HG02610 (cell line): ENCODE measurements at regions not wholly inside any gene's neighbourhood (a gene's known extent, or its start where the extent isn't known, plus 50 kb on each side); places are given as distances from the start of the nearest gene placed in this dataset.

Experiments
- ATAC-seq: cut with Tn5 transposase; IDR thresholded peaks from one replicate; pipeline ENCODE4 v1.9.1; 2021; ENCODE audit warnings: mild to moderate bottlenecking, moderate library complexity; ENCODE audit not compliant: unreplicated experiment

DNA sequence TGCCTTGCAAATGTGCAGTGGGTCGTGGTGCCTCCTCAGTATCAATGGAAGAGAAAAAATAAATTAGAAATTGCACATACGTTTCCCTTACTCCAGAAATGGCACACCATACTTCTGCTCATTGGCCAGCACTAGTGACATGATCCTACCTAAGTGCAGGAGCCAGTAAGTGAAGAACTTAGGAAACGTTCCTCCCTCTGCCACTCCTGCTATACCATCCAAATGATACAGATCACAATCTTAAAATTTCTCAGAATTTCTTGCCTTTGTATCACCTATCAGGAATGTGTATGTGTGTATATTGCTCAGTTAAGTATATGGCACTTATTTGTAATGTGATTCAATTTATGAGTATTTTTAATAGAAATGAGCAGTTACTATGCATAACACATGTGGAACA is 237.0 kb upstream of the UBE2E3 start:
- no peak for ATAC-seq

DNA sequence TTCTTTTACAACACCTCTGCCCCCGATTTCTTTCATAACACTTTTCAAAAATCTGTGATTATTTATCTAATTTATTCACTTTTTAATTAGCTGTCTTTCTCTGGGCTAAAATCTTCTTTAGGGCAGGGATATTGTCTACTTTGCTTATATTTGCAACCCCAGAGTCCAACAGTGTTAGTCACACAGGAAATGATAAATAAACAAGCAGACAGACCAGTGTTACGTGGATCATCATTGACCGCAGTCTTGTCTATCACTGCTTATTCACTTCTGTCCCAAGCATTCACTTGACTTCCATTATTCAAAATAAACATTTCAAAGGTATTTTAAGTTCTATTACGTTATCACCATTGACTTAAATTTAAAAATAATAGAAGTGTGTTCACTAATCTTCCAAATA is 237.6 kb upstream of the UBE2E3 start:
- no peak for ATAC-seq

DNA sequence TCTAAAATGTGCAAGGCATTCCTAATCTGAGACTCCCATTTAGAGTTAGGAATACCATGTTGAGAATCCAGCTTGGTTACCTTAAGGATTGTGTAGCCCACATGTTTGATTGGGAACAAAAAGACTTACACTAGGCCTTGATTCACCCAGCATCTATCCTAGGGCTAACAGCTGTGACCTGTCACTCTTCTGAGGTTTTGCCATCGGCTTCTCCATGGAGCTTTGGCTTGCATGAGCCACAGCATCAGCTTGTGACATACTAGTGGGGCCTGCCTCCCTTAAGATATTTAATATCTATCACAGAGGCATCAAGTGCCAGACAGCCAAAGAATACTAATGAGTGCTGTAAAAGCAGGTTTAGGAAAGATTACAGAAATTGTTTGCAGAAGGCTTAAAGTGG is 241.3 kb upstream of the UBE2E3 start:
- ATAC-seq, result no peak

DNA sequence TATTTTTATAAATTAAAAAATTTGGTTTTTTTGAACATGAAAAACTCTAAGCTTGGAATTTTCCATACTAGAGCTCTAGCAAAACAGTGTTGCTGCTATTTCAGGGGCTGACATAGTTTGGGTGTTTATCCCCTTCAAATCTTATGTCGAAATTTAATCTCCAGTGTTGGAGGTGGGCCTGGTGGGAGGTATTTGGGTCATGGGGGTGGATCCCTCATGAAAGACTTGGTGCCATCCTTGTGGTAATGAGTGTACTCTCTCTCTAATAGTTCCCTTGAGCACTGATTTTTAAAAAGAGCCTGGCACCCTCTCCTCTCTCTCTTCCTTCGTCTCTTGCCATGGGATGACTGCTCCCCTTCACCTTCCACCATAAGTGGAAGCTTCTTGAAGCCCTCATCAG is 244.6 kb upstream of the UBE2E3 start:
- no peak for ATAC-seq

DNA sequence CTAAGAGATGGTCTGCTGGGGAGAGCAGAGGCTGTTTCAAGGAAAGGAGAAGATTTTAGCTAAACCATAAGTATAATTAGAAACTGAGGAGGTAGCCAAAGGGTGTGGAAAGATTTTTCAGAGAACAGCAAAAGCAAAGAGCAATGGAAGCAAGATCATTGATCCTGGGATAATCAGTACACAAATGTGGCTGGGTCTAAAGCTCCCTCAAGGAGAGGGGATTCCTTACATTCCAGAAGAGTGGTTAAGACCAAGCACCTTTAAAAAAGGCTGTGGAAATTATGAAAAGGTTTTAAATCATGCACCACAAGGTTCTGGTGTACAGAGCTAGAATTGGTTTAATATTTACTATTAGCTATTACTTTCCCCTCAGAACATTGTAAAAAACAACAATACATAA is 246.0 kb upstream of the UBE2E3 start:
- ATAC-seq, result no peak

DNA sequence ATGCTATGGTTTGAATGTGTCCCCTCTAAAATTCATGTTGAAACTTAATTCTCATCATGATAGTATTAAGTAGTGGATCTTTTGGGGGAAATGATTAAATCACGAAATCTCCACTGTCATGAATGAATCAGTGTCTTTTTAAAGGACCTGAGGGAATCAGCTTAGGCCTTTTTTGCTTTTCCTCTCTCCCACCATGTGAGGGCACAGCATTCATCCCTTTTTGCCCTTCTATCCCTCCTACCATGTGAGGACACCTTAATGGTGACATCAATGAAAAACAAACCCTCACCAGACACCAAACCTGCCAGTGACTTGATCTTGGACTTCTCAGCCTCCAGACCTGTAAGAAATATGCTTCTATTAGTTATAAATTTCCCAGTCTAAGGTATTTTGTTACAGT is 247.1 kb upstream of the UBE2E3 start:
- ATAC-seq, result no peak

DNA sequence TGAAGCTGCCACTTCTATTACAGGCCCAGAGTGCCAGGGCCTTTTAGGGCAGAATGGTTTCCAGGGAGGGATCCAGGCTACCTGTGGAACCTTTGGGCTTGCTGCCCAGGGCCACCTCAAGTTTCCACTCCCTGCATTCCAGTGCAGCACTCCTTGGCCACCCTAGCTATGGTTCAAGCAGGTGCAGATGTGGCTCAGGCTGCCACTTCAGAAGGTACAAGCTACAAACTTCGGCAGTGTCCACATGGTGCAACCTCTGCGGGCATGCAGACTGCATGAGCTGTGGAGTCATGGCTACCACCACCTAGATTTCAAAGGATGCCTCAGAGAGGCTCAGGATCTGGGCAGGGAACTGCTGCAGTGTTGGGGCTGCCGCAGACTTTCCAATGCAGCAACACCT is 248.1 kb upstream of the UBE2E3 start:
- no peak for ATAC-seq

DNA sequence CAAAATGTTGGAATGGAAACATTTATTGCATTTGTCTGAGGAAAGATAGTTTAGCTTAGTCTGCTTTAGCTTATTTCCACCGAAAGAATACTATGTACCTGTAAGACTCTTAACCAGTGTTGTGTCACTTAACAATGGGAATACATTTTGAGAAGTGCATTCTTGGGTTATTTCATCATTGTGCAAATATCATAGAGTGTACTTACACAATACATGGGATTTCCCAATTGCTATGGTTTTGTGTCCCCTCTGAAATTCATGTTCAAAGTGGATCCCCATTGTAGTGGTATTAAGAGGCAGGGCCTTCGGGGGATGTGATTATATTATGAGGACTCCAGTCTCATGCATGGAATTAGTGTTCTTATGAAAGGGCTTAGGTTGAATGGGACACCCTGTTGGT is 249.4 kb upstream of the UBE2E3 start:
- ATAC-seq, result no peak

DNA sequence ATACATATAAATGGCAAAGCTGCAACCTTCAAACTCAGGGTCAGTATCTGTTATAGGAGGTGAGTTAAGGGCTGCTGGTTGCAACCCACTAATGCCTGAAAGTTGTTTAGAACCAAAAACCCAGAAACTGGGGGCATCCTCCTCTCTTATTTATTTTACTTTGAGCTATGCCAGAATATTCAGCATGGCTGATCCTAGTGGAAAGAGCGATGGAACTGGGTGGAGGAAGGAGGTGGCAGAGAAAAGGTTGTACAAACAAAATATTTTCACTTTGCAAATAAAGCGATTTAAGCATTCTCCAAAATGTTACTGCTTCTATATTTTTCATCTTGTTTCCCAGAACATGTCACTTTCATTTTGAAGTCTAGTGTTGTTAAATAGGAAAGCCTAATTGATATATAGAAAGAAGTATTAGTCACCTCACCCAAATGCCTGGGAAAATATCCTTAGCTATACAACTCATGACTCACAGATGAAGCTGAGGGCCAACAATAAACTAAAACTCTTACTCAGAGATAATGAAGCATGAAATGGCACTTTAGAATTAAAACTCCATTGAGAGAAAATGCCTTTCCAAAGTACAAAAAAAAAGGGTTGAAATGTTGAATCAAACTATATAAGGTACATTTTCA is 251.4 kb upstream of the UBE2E3 start:
- ATAC-seq, result no peak

DNA sequence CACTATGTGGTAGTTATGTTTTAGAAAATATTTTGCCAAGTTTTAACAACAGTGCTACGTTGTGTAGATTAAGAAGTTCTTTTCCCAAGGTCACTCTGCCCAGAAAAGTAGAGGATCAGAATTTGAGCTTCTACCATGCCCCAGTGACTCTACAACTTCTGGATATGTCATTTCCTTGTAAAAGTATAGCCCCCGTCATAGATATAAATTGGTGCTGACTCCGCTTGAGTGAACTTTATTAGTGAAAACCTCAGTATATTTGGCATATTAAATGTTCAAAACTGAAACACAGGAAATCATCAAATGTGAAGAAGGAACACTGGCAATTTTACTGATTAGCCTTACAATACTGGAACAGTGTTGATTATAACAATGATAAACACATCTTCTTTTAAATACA is 256.7 kb upstream of the UBE2E3 start:
- no peak for ATAC-seq

DNA sequence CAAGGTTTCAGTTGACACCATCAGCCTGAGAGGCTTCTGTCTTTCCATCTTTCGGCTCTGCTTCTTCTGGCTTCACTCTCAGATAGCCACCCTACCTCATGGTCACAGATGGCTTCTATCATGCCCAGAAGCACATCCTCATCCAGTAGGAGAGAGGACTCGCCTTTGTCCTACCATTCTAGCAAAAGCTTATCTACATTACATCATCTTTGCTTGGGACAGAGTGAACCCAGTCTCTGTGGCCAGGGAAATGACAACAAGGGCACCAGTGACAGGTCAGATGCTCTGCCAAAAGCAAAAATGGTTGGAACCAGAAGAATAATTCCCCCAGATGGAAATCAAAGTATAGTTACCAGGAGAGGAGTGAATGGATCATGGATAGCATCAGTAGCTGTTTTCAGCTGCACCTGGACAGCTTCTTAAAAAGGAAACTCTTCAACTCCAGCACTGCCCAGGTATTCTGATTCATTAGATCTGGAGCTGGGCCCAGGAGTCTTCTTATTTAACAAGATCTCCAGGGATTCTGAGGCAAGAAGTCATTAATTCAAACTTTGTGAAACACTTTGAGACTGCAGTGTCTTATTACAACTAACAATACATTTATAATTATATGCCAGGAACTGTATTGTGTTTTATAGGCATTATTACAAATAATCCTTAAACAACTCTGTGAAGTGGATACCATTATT is 257.7 kb upstream of the UBE2E3 start:
- no peak for ATAC-seq

DNA sequence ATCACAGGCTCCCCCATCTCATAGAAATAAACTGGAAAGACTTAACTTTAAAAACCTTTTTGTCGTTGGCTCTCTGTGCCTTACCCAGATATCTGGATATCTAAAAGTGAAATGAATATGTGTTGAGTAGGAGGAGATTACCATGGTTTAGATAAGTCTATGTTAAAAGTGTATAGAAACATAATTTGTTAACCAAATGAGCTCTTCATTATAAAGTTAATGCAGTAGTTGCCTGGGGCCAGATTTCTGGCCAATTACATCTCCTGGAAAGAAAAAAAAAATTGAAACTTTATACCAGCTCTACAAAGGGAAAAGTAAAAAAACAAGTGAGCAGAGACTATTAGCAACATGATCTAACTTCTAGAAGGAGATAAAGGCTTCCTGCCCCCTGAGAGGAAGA is 259.6 kb upstream of the UBE2E3 start:
- no peak for ATAC-seq

DNA sequence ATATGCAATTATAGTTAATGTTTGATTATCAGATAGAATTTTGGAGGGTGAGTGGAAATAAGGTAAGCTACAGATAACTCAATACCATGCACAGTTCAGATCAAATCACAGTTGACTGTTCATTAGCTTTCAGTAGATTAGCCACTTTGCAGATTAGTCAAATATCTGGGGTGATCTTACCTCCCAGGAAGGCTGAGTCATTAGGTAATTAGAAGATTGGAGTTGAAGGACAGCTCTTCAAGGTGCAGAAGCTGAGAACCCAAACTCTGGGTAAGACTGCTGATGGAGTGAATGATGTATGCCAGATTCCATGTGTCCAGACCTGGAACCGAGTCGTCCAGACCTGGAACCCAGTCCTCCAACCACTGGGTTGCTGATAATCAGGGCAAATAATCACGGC is 262.8 kb upstream of the UBE2E3 start:
- ATAC-seq, result no peak

DNA sequence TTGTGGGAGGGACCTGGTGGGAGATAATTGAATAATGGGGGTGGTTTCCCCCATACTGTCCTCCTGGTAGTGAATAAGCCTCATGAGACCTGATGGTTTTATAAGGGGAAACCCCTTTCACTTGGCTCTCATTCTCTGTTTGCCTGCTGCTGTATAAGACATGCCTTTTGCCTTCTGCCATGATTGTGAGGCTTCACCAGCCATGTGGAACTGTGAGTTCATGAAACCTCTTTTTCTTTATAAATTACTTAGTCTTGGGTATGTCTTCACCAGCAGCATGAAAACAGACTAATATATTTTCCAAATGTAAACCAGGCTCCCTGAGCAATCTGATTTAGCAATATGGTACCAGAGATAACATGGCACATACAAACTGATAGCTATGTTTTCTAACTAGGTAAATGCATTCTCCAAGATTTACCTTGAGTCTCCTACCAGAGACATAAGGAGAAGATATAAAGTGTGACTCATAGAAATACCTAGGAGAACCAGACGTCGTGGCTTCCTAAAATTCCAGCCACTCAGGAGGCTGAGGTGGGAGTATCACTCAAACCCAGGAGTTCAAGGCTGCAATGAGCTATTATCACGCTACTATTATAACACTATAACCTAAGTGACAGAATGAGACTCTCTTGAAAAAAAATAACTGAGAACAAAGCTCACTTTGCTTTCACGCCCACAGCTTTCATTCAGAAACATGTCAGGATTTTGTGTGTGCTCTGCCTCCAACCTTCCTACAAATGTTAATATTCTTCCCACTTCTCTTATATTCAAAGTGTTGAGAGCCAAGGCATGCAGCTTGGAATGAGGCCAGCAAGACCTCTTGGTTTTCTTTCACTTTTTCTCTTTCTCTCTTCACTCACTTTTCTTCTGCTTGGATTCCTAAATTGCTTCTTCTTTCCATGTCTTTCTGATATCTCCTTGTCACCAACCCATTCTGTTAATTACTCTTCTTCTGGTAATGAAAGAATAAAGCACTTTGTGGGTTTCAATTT is 263.9 kb upstream of the UBE2E3 start:
- ATAC-seq, result no peak

DNA sequence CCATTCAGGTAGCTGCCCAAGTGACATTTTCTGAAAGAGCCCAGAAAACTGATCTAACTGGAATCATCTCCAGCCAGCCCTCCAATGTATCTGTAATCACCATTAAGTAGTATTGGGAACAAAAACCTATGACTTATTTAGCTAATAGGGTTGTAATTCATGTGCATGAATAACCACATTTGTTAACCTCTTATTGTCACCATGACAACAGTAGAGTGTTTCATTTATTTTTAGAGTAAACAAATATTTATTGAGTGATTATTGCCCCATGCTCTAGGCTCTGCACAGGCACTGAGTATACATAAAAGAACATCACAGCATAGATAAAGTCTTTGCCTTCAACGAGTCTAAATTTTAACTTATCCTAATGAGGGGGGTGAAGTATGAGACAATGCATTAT is 265.4 kb upstream of the UBE2E3 start:
- ATAC-seq, result no peak

DNA sequence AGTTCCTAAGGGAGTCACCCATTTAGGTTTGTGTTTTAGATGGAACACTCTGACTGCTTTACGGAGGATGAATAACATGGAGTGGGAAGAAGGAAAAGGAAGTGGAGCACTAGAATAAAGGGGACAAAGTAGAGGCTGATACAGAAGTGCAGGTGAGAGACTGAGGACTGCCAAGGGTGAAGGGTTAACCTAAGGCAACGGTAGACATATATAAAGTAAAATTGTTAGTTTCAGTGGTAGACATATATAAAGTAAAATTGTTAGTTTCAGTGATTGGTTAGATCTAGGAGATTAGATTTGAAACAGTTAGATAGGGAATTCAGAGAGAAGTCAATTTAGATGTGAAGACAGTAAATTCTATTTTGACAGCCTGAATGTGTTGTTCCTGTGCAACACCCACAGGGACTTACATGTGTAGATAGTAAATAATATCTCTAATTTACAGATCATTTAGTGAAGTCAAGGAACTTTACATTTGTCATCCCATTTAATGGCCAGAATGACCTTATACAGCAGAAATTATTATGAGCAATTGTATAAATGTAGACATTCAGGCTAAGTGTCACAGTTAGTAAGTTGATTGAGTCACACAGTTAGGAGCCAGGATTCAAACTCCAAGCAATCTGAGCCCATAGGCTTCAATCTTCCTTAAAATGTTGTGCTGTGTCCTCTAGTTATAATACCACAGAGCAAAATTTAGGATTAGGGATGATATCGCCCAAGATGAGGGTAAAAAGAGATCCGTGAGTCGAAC is 270.8 kb upstream of the UBE2E3 start:
- ATAC-seq, result no peak

DNA sequence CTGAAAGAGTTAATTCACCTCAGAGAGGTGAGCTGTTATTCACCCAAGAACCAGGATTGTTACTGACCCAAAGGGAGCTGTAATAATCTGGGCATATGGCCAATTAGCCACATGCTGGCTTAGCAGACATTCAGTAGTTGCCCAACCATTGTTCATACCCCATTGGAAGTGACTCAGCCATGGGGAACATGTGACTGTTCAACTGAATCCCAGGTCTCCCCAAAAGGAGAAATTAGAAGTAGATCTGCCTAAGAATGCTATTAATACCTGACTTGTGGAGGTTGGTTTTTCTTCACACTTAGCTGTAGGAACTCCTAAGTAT is 272.6 kb upstream of the UBE2E3 start:
- no peak for ATAC-seq

DNA sequence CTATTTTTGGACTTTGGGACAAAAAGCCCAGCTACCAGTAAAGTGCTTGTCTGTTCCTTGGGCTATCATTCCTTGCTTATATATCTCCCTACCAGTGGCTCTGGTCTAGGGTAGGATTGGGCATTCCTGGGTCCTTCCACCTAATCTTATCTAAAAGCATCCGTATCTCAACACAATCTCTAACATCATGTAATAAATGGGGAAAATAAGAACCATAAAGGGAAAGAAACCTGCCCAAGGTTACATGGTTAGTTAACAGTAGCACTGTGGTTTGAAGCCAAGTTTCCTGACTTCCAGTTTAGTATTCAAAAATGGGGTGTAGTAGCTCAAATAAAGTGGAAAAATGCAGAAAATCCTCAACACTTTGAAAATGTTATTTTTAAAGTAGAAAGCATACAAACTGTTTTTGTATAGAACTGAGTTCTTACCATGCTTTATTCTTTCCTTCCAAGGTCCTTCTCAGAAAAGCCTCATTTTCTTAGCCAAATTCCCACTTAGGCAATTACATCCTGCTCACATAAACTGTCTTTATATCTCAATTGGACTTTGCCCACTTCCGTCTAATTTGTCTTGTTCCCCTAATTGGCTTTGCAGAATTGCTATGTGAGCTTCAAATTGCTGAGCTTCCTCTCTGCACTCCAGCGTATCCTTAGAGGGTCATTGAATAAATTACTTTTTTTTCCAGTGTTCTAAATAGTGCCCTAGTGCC is 273.1 kb upstream of the UBE2E3 start:
- ATAC-seq, result no peak

DNA sequence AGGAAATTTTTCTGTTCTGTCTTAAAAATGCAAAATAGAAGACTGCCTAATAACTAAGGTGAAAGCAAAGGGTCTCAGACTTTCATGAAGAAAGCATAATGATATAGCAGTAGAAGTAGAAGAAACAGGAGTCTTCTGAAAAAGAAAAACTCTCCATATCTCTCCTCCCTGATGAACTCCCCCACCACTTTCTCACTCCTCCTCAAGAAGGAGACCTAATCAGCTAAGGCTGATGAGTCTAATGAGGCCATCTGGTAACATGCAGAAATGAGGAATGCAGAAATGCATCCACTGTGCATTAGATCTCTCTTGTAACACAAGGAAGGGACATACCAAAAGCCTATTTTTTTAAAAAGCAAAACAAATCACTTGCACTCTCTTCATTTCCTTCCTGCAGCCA is 273.7 kb upstream of the UBE2E3 start:
- no peak for ATAC-seq

DNA sequence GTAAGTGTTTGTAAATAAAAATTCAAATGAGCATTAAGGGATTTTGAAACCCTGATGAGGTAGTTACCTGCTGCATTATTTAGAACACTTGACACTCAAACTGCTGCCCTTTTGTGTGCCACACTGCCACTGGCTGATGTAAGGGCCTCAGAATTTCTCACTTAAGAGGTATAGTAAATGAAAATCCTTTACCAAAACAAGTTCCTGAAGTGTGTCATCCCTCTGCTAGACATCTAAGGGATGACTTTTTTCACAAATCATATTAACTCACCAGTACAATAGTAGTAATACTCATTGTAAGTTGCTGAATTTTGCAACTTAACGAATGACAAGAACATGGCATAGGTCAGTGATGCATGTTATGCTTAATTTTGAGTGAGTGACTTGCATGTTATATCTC is 274.9 kb upstream of the UBE2E3 start:
- no peak for ATAC-seq

DNA sequence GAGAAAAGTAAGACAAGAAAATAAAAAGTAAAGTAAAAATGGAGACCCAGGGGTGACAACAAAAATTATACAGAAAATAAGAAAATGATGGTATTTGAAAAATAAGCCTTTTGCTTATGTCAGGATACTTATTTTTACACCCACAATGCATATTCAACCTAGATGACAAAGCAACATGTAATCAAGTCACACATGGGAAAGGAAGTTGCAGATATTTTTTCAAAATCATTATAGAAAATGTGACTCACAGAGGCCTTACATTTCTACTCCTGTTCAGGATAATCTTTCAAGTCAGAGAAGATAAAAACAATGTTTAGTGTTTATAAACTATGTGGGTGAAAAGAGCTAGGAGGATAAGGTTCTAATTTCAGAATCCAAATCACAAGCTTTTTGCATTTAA is 275.3 kb upstream of the UBE2E3 start:
- no peak for ATAC-seq
